ENCODE measurements at regions not wholly inside any gene's neighbourhood (a gene's known extent, or its start where the extent isn't known, plus 50 kb on each side); places are given as distances from the start of the nearest gene placed in this dataset.

DNA sequence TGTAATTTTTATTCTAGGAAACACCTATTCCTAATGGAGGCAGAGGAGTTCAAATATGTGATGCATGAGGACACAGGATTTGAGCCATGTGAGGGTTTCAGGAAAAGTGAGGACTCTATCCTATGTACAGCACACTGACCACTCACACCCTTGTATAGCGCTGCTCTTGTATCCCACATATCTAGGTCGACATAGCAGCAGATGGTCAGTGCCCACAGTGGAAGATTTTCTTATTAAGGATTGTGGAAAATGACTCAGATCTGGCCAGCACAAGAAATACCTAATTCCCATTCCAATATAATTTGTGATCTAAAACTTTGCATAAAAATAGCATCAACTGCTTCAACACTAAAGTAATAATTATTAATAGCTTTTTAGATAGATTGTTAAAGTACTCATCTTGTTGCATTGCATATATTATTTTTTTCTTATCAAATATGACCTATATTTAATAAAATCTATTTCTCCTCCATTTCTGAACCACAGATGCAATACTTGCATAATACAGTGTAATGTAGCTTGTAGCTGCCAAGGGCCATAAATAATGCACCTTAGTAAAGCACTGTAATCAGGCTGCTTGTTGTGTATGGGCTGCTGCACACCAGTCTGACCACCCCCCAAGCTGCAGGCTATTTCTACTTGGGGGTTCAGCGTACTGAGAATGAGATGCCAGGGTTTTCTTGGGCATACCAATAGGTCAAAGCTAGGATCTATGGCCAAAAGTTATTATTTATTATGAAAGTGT lies 442.2 kb upstream of the CWC22 start:
- Mint-ChIP-seq H3K9me3 (peaks cover 3% of the 10 kb centered on the region), H3K4me3 (no peak overlapping the region), H3K4me1 (no peaks in the 10 kb centered on the region), H3K36me3 (ENCODE audit: low read depth) (no peaks in the 10 kb centered on the region), H3K27me3 (ENCODE audit: low read depth) (no peaks in the 10 kb centered on the region), H3K27ac (ENCODE audit: unreplicated experiment) (no peak overlapping the region)
- TF ChIP-seq, protein P1, sequence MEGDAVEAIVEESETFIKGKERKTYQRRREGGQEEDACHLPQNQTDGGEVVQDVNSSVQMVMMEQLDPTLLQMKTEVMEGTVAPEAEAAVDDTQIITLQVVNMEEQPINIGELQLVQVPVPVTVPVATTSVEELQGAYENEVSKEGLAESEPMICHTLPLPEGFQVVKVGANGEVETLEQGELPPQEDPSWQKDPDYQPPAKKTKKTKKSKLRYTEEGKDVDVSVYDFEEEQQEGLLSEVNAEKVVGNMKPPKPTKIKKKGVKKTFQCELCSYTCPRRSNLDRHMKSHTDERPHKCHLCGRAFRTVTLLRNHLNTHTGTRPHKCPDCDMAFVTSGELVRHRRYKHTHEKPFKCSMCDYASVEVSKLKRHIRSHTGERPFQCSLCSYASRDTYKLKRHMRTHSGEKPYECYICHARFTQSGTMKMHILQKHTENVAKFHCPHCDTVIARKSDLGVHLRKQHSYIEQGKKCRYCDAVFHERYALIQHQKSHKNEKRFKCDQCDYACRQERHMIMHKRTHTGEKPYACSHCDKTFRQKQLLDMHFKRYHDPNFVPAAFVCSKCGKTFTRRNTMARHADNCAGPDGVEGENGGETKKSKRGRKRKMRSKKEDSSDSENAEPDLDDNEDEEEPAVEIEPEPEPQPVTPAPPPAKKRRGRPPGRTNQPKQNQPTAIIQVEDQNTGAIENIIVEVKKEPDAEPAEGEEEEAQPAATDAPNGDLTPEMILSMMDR (conservative IDR thresholded peaks at IDR 0.05): no peak
- no peak for DNase-seq (ENCODE audit: low read depth, low spot score)

DNA sequence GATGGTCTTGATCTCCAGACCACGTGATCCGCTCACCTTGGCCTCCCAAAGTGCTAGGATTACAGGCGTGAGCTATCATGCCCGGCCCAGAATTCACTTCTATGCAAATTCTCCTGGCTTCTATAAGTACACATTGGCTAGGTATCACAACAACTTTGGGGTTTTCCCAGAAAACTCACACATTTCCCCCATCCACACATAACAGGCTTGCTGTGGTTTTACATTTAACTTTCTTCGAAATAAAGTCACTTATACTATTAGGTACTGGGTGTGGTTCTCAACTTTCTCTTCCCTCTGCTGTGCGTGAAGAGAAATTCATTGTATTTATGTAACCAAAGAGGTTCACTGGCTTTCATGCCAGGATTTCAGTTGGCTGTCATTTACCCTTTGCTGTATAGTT lies 439.4 kb upstream of the CWC22 start:
- Mint-ChIP-seq H3K4me1 (no peaks in the 10 kb centered on the region), H3K27me3 (ENCODE audit: low read depth) (no peaks in the 10 kb centered on the region), H3K27ac (ENCODE audit: unreplicated experiment) (no peak overlapping the region), H3K36me3 (ENCODE audit: low read depth) (peaks cover 3% of the 10 kb centered on the region), H3K4me3 (no peak overlapping the region), H3K9me3 (peaks cover 7% of the 10 kb centered on the region)
- DNase-seq (ENCODE audit: low read depth, low spot score): no peak
- TF ChIP-seq, protein P1 (conservative IDR thresholded peaks at IDR 0.05): no peak

DNA sequence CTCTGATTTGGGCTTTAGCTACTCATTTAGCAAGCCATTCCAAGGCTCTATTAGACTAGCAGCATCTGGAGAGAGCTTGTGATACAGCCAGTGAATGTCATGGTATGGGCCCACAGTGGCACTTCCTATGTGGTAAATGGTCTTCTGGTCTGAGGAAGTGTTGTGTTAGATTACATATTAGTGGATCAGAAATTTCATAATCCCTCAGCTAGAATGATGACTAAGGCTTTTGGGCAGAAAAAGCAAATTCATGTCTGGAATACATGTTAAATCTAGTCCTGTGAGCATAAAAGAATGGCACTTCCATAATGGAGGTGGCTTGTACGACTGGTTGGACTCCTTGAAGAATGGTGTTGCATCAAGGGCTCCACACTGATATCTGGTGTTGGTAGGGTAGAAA lies 436.8 kb upstream of the CWC22 start:
- Mint-ChIP-seq H3K9me3 (peaks cover 7% of the 10 kb centered on the region), H3K27ac (ENCODE audit: unreplicated experiment) (no peak overlapping the region), H3K4me3 (no peak overlapping the region), H3K4me1 (no peaks in the 10 kb centered on the region), H3K36me3 (ENCODE audit: low read depth) (peaks cover 3% of the 10 kb centered on the region), H3K27me3 (ENCODE audit: low read depth) (no peaks in the 10 kb centered on the region)
- DNase-seq (ENCODE audit: low read depth, low spot score): no peak
- TF ChIP-seq, protein P1 (conservative IDR thresholded peaks at IDR 0.05): no peak

DNA sequence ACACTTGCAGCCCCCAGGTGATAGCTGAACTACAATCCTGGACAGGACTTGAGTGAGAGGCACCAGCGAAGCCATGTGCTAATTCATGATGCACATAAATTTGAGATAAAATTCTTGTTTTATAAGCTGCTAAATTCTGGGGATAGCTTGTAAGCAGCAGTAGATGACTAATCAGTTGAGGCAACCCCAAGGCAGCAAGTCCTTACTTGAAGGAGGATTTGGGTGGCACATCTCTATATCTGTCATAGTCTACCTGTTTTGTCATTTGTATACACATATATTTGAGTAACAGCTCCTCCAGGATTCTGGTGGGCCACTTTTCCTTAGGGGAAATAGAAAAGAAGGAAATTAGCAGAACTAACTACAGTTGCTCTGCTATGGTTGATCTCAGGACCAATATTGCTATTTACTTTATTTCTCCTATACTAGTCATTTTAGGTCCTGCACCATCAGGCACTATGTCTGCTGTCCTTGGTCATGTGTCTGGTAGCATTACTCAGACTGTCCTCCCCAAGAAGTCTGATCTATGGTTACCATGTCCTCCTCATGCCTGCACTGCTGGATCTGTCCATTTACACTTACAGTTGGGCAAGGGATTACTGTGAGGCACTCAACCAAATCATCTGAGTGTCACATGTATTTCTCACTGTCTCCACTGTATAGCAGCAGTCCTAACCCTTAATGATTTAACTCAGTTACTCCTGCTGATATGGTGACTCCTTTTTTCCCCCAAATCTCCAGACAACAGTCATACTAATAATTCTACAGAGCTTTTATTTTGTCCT lies 436.0 kb upstream of the CWC22 start:
- TF ChIP-seq, protein P1 (conservative IDR thresholded peaks at IDR 0.05): no peak
- Mint-ChIP-seq H3K9me3 (peaks cover 7% of the 10 kb centered on the region), H3K27ac (ENCODE audit: unreplicated experiment) (no peak overlapping the region), H3K27me3 (ENCODE audit: low read depth) (no peaks in the 10 kb centered on the region), H3K36me3 (ENCODE audit: low read depth) (peaks cover 3% of the 10 kb centered on the region), H3K4me3 (no peak overlapping the region), H3K4me1 (no peaks in the 10 kb centered on the region)
- DNase-seq (ENCODE audit: low read depth, low spot score): no peak

DNA sequence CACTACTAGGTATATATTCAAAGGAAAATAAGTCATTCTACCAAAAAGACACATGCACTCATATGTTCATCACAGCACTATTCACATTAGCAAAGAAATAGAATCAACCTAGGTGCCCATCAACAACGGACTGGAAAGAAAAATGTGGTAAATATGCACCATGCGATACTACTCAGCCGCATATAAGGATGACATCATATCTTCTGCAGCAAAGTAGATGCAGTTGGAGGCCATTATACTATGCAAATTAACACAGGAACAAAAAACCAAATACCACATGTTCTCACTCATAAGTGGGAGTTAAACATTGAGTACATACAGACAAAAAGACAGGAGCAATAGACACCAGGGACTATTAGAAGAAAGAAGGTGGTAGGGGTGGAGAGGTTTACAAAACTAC lies 412.1 kb upstream of the CWC22 start:
- Mint-ChIP-seq H3K27ac (ENCODE audit: unreplicated experiment) (no peak overlapping the region), H3K36me3 (ENCODE audit: low read depth) (no peaks in the 10 kb centered on the region), H3K4me3 (no peak overlapping the region), H3K4me1 (no peaks in the 10 kb centered on the region), H3K9me3 (peaks cover 2% of the 10 kb centered on the region), H3K27me3 (ENCODE audit: low read depth) (no peaks in the 10 kb centered on the region)
- TF ChIP-seq, protein P1 (conservative IDR thresholded peaks at IDR 0.05): no peak
- DNase-seq (ENCODE audit: low read depth, low spot score): no peak
